Liver (tissue), 8 donors: ENCODE measurements at regions not wholly inside any gene's neighbourhood (a gene's known extent, or its start where the extent isn't known, plus 50 kb on each side); places are given as distances from the start of the nearest gene placed in this dataset.

Experiments used
- DNase-seq: peaks from one replicate; pipeline ENCODE4 v3.0.0-alpha.2; 2017; ENCODE audit warnings: low spot score
- H3K27ac ChIP-seq, 2 donors: one replicate each; pipeline ENCODE4 v1.7.0; 2013; ENCODE audit warnings: inconsistent platforms in 2 of 2, low read length in 2 of 2, control low read depth in 1 of 2, low read depth in 1 of 2, mild to moderate bottlenecking in 1 of 2
- H3K27me3 ChIP-seq, 4 donors: one replicate each; pipeline versions ENCODE4 v1.6.1 to v1.7.0; 2013; ENCODE audit warnings: low read length in 3 of 4, inconsistent platforms in 1 of 4, mild to moderate bottlenecking in 1 of 4, moderate library complexity in 1 of 4; ENCODE audit not compliant: control insufficient read depth in 4 of 4, insufficient read depth in 4 of 4
- H3K36me3 ChIP-seq, 4 donors: one replicate each; pipeline versions ENCODE4 v1.6.1 to v1.7.0; 2013; ENCODE audit warnings: low read length in 3 of 4, mild to moderate bottlenecking in 3 of 4, low read depth in 1 of 4, moderate library complexity in 1 of 4; ENCODE audit not compliant: control insufficient read depth in 4 of 4, insufficient read depth in 3 of 4
- H3K4me1 ChIP-seq, 4 donors: one replicate each; pipeline versions ENCODE4 v1.6.1 to v1.7.0; 2013; ENCODE audit warnings: low read length in 3 of 4, mild to moderate bottlenecking in 3 of 4, moderate library complexity in 1 of 4; ENCODE audit not compliant: control insufficient read depth in 4 of 4, insufficient read depth in 4 of 4
- H3K4me3 ChIP-seq, 3 donors: one replicate each; pipeline versions ENCODE4 v1.6.1 to v1.7.0; 2013; ENCODE audit warnings: low read length in 3 of 3, control low read depth in 1 of 3, low read depth in 1 of 3, mild to moderate bottlenecking in 1 of 3
- H3K9ac ChIP-seq, 2 donors: one replicate each; pipeline ENCODE4 v1.7.0; 2013; ENCODE audit warnings: low read length in 2 of 2, mild to moderate bottlenecking in 2 of 2, moderate library complexity in 2 of 2, control low read depth in 1 of 2, low read depth in 1 of 2
- H3K9me3 ChIP-seq, 4 donors: one replicate each; pipeline versions ENCODE4 v1.6.1 to v1.7.0; 2013; ENCODE audit warnings: low read length in 3 of 4; ENCODE audit not compliant: control insufficient read depth in 4 of 4
- CTCF ChIP-seq: fragments of 150-350 bp; IDR thresholded peaks from 2 replicates; pipeline ENCODE4 v1.5.1; 2017; ENCODE audit warnings: improper control_type of control experiment, low read depth, low read length; ENCODE audit not compliant: missing input control
- EGR1 ChIP-seq, 2 donors: IDR thresholded peaks; 2 replicates each; pipeline ENCODE4 v1.6.1; 2016 to 2018; ENCODE audit warnings: antibody characterized with exemption in 2 of 2, low read depth in 2 of 2
- FOXA1 ChIP-seq: IDR thresholded peaks from 2 replicates; pipeline ENCODE4 v1.6.1; 2016; ENCODE audit warnings: antibody characterized with exemption
- FOXA2 ChIP-seq: IDR thresholded peaks from 2 replicates; pipeline ENCODE4 v1.6.1; 2016; ENCODE audit warnings: antibody characterized with exemption
- GABPA ChIP-seq, 2 donors: IDR thresholded peaks in 1 of 2; conservative IDR thresholded peaks in 1 of 2; 2 replicates each; pipeline ENCODE4 v1.6.1; 2016; ENCODE audit warnings: antibody characterized with exemption in 2 of 2, mild to moderate bottlenecking in 1 of 2, moderate library complexity in 1 of 2
- HNF4G ChIP-seq: IDR thresholded peaks from 2 replicates; pipeline ENCODE4 v1.6.1; 2016; ENCODE audit warnings: antibody characterized with exemption
- JUND ChIP-seq, 2 donors: IDR thresholded peaks; 2 replicates each; pipeline ENCODE4 v1.6.1; 2016; ENCODE audit warnings: antibody characterized with exemption in 2 of 2
- MAX ChIP-seq: IDR thresholded peaks from 2 replicates; pipeline ENCODE4 v1.6.1; 2016; ENCODE audit warnings: antibody characterized with exemption
- NR2F2 ChIP-seq: IDR thresholded peaks from 2 replicates; pipeline ENCODE4 v1.6.1; 2016; ENCODE audit warnings: antibody characterized with exemption
- REST ChIP-seq: IDR thresholded peaks from 2 replicates; pipeline ENCODE4 v1.6.1; 2016; ENCODE audit warnings: antibody characterized with exemption, mild to moderate bottlenecking
- RXRA ChIP-seq, 2 donors: IDR thresholded peaks; 2 replicates each; pipeline ENCODE4 v1.6.1; 2017 to 2018; ENCODE audit warnings: antibody characterized with exemption in 2 of 2, mild to moderate bottlenecking in 1 of 2
- SP1 ChIP-seq: IDR thresholded peaks from 2 replicates; pipeline ENCODE4 v1.6.1; 2018; ENCODE audit warnings: antibody characterized with exemption, mild to moderate bottlenecking
- WGBS: extraction: QIAGEN DNeasy Blood & Tissue Kit; methylation state at CpG from one replicate; pipeline ENCODE4 v1.1.7; 2013; 5-methylcytosine and 5-hydroxymethylcytosine counted together
- TF ChIP-seq, protein P1 (sequence below): IDR thresholded peaks from 2 replicates; pipeline ENCODE4 v1.6.1; 2016; ENCODE audit warnings: antibody characterized with exemption
- donor health status: healthy.
- donor health status: healthy.
- donor health status: healthy.
- donor health status: healthy.
- donor health status: healthy.

GRCh38 chr12:108399514-108399913 is 60.4 kb upstream of the CMKLR1 start:
- Histone ChIP-seq H3K9me3 (peaks cover 0 to 4% (median 1%) of the 10 kb centered on the region in 4 donors), H3K9ac (no peak overlapping the region), H3K4me1 (no peaks in the 10 kb centered on the region), H3K27me3 (no peaks in the 10 kb centered on the region), H3K27ac (no peak overlapping the region), H3K4me3 (no peak overlapping the region), H3K36me3 (no peaks in the 10 kb centered on the region)
- 45% methylated on average over 5 of the region's 5 CpGs for whole genome bisulfite sequencing
- no peak for DNase-seq
- no peak for TF ChIP-seq REST
- no peak for TF ChIP-seq MAX
- TF ChIP-seq GABPA (IDR thresholded peaks at IDR 0.05 in 1 of 2, conservative IDR thresholded peaks at IDR 0.05 in 1 of 2) = no peak
- TF ChIP-seq, protein P1, sequence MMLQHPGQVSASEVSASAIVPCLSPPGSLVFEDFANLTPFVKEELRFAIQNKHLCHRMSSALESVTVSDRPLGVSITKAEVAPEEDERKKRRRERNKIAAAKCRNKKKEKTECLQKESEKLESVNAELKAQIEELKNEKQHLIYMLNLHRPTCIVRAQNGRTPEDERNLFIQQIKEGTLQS = no peak
- no peak for TF ChIP-seq HNF4G
- TF ChIP-seq CTCF = no peak
- no peak for TF ChIP-seq FOXA1
- no peak for TF ChIP-seq EGR1 (IDR thresholded peaks at IDR 0.05; ENCODE audit: low read depth in 2 of 2)
- TF ChIP-seq RXRA (IDR thresholded peaks at IDR 0.05) = no peak
- TF ChIP-seq JUND (IDR thresholded peaks at IDR 0.05) = no peak

GRCh38 chr12:108394196-108394595 is 55.1 kb upstream of the CMKLR1 start:
- Histone ChIP-seq H3K4me1 (no peaks in the 10 kb centered on the region), H3K9ac (no peak overlapping the region), H3K4me3 (no peak overlapping the region), H3K27me3 (peaks cover 0 to 4% (median 1%) of the 10 kb centered on the region in 4 donors), H3K27ac (no peak overlapping the region), H3K36me3 (no peaks in the 10 kb centered on the region), H3K9me3 (peaks cover 0 to 4% (median 0%) of the 10 kb centered on the region in 4 donors)
- WGBS = 63% methylated on average over 5 of the region's 5 CpGs
- peak; percentile 60 for TF ChIP-seq NR2F2
- no peak for TF ChIP-seq GABPA (IDR thresholded peaks at IDR 0.05 in 1 of 2, conservative IDR thresholded peaks at IDR 0.05 in 1 of 2)
- no peak for DNase-seq

DNA sequence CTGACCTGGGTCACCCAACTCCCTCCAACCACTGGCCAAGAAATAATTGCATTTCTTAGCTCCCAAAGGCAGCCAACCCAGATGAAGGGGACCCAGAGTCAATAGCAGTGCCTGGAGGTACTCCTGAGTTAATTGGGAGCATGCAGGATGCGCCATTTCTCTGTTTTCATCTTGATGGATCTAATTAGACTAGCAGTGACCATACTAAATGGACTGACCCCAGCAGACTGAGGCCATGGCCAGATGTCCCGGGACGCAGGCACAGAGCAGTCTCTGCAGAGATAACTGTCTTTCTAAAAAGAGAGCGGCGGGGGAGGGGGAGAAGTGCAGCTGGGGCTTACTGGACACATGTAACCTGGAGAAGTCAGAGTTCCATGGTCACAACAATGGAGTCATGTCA is 53.2 kb upstream of the CMKLR1 start:
- Histone ChIP-seq H3K27me3 (peaks cover 0 to 4% (median 1%) of the 10 kb centered on the region in 4 donors), H3K9ac (no peak overlapping the region), H3K4me3 (no peak overlapping the region), H3K27ac (no peak overlapping the region), H3K9me3 (peaks cover 0 to 4% (median 0%) of the 10 kb centered on the region in 4 donors), H3K36me3 (no peaks in the 10 kb centered on the region), H3K4me1 (no peaks in the 10 kb centered on the region)
- DNase-seq = no peak
- TF ChIP-seq FOXA2 (no peak), FOXA1 (no peak), RXRA (IDR thresholded peaks at IDR 0.05) (no peak), SP1 (no peak)
- 80% methylated on average over 5 of the region's 5 CpGs for WGBS
